ENCODE measurements at regions not wholly inside any gene's neighbourhood (a gene's known extent, or its start where the extent isn't known, plus 50 kb on each side); places are given as distances from the start of the nearest gene placed in this dataset.

GRCh38 chr3:90054311-90054710 lies 946.9 kb downstream of the EPHA3 start:
- TF ChIP-seq POLR2A (IDR thresholded peaks at IDR 0.05) (no peak), CTCF (IDR thresholded peaks at IDR 0.05) (no peak)
